ENCODE measurements at regions not wholly inside any gene's neighbourhood (a gene's known extent, or its start where the extent isn't known, plus 50 kb on each side); places are given as distances from the start of the nearest gene placed in this dataset.

- TF ChIP-seq EZH2 (IDR thresholded peaks at IDR 0.05): no peak
- no peak for TF ChIP-seq FOXP2 (optimal IDR thresholded peaks at IDR 0.05; ENCODE audit: control extremely low read depth, extremely low read length, insufficient read depth)
- no peak for TF ChIP-seq POLR2AphosphoS5 (IDR thresholded peaks at IDR 0.05; ENCODE audit: borderline replicate concordance, low read depth, low read length)
- no peak overlapping the region for H3K4me3 ChIP-seq
- H3K27ac ChIP-seq: no peak overlapping the region
- H3K36me3 ChIP-seq (ENCODE audit: insufficient read depth, low read length): no peaks in the 10 kb centered on the region
- no peak for DNase-seq (ENCODE audit: low read depth, low spot score)
- H3K9ac ChIP-seq (ENCODE audit: insufficient read length): no peak overlapping the region
- H3K9me3 ChIP-seq (ENCODE audit: low read depth, low read length): no peaks in the 10 kb centered on the region
These were observed 1113.4 kb upstream of the MIR17HG start for GRCh38 chr13:90233933-90234672.

GRCh38 chr13:90237852-90238251 is 1109.6 kb upstream of the MIR17HG start:
- TF ChIP-seq EZH2 (IDR thresholded peaks at IDR 0.05): no peak
- no peak for TF ChIP-seq POLR2AphosphoS5 (IDR thresholded peaks at IDR 0.05; ENCODE audit: borderline replicate concordance, low read depth, low read length)
- TF ChIP-seq FOXP2 (optimal IDR thresholded peaks at IDR 0.05; ENCODE audit: control extremely low read depth, extremely low read length, insufficient read depth): no peak
- Histone ChIP-seq H3K9me3 (ENCODE audit: low read depth, low read length) (no peaks in the 10 kb centered on the region), H3K9ac (ENCODE audit: insufficient read length) (no peak overlapping the region), H3K27ac (no peak overlapping the region), H3K36me3 (ENCODE audit: insufficient read depth, low read length) (no peaks in the 10 kb centered on the region), H3K4me3 (no peak overlapping the region)
- DNase-seq (ENCODE audit: low read depth, low spot score): no peak

GRCh38 chr13:90238413-90238812 is 1109.1 kb upstream of the MIR17HG start:
- H3K36me3 ChIP-seq (ENCODE audit: insufficient read depth, low read length): no peaks in the 10 kb centered on the region
- H3K9me3 ChIP-seq (ENCODE audit: low read depth, low read length): no peaks in the 10 kb centered on the region
- H3K27ac ChIP-seq: no peak overlapping the region
- no peak for DNase-seq (ENCODE audit: low read depth, low spot score)
- no peak overlapping the region for H3K9ac ChIP-seq (ENCODE audit: insufficient read length)
- no peak for TF ChIP-seq POLR2AphosphoS5 (IDR thresholded peaks at IDR 0.05; ENCODE audit: borderline replicate concordance, low read depth, low read length)
- TF ChIP-seq FOXP2 (optimal IDR thresholded peaks at IDR 0.05; ENCODE audit: control extremely low read depth, extremely low read length, insufficient read depth): no peak
- TF ChIP-seq EZH2 (IDR thresholded peaks at IDR 0.05): no peak
- H3K4me3 ChIP-seq: no peak overlapping the region

GRCh38 chr13:90239130-90239529 is 1108.4 kb upstream of the MIR17HG start:
- no peak for TF ChIP-seq EZH2 (IDR thresholded peaks at IDR 0.05)
- TF ChIP-seq FOXP2 (optimal IDR thresholded peaks at IDR 0.05; ENCODE audit: control extremely low read depth, extremely low read length, insufficient read depth): no peak
- TF ChIP-seq POLR2AphosphoS5 (IDR thresholded peaks at IDR 0.05; ENCODE audit: borderline replicate concordance, low read depth, low read length): no peak
- Histone ChIP-seq H3K4me3 (no peak overlapping the region), H3K9ac (ENCODE audit: insufficient read length) (no peak overlapping the region), H3K27ac (no peak overlapping the region), H3K36me3 (ENCODE audit: insufficient read depth, low read length) (no peaks in the 10 kb centered on the region), H3K9me3 (ENCODE audit: low read depth, low read length) (no peaks in the 10 kb centered on the region)
- no peak for DNase-seq (ENCODE audit: low read depth, low spot score)

- no peak for DNase-seq (ENCODE audit: low read depth, low spot score)
- no peaks in the 10 kb centered on the region for H3K36me3 ChIP-seq (ENCODE audit: insufficient read depth, low read length)
These were observed 1101.5 kb upstream of the MIR17HG start for GRCh38 chr13:90246005-90246404.

GRCh38 chr13:90246687-90247345 is 1100.7 kb upstream of the MIR17HG start:
- Histone ChIP-seq H3K4me3 (no peak overlapping the region), H3K9me3 (ENCODE audit: low read depth, low read length) (no peaks in the 10 kb centered on the region; the same call in 1 of the 2 replicates), H3K27ac (0 out of 2 replicates have a peak overlapping the region, but pooled peaks have one; percentile 36), H3K36me3 (ENCODE audit: insufficient read depth, low read length) (no peaks in the 10 kb centered on the region), H3K9ac (ENCODE audit: insufficient read length) (no peak overlapping the region)
- TF ChIP-seq POLR2AphosphoS5 (IDR thresholded peaks at IDR 0.05; ENCODE audit: borderline replicate concordance, low read depth, low read length) (no peak), FOXP2 (optimal IDR thresholded peaks at IDR 0.05; ENCODE audit: control extremely low read depth, extremely low read length, insufficient read depth) (no peak), EZH2 (IDR thresholded peaks at IDR 0.05) (no peak)
- DNase-seq (ENCODE audit: low read depth, low spot score): no peak

More at GRCh38 chr13:90246005-90246404, 1101.5 kb upstream of the MIR17HG start:
- Histone ChIP-seq H3K27ac (no peak overlapping the region), H3K4me3 (no peak overlapping the region), H3K9ac (ENCODE audit: insufficient read length) (no peak overlapping the region), H3K9me3 (ENCODE audit: low read depth, low read length) (no peaks in the 10 kb centered on the region; the same call in 1 of the 2 replicates)
- no peak for TF ChIP-seq FOXP2 (optimal IDR thresholded peaks at IDR 0.05; ENCODE audit: control extremely low read depth, extremely low read length, insufficient read depth)
- no peak for TF ChIP-seq EZH2 (IDR thresholded peaks at IDR 0.05)

- no peak for TF ChIP-seq FOXP2 (optimal IDR thresholded peaks at IDR 0.05; ENCODE audit: control extremely low read depth, extremely low read length, insufficient read depth)
- TF ChIP-seq EZH2 (IDR thresholded peaks at IDR 0.05): no peak
- TF ChIP-seq POLR2AphosphoS5 (IDR thresholded peaks at IDR 0.05; ENCODE audit: borderline replicate concordance, low read depth, low read length): no peak
- DNase-seq (ENCODE audit: low read depth, low spot score): no peak
- no peak overlapping the region for H3K27ac ChIP-seq
- no peak overlapping the region for H3K4me3 ChIP-seq
- no peaks in the 10 kb centered on the region; the same call in 1 of the 2 replicates for H3K9me3 ChIP-seq (ENCODE audit: low read depth, low read length)
- no peak overlapping the region for H3K9ac ChIP-seq (ENCODE audit: insufficient read length)
- no peaks in the 10 kb centered on the region for H3K36me3 ChIP-seq (ENCODE audit: insufficient read depth, low read length)
These were observed 1093.7 kb upstream of the MIR17HG start for GRCh38 chr13:90253806-90254205.

- Histone ChIP-seq H3K36me3 (ENCODE audit: insufficient read depth, low read length) (no peaks in the 10 kb centered on the region), H3K9ac (ENCODE audit: insufficient read length) (no peak overlapping the region), H3K9me3 (ENCODE audit: low read depth, low read length) (no peaks in the 10 kb centered on the region; the same call in 1 of the 2 replicates), H3K4me3 (no peak overlapping the region), H3K27ac (no peak overlapping the region)
- DNase-seq (ENCODE audit: low read depth, low spot score): no peak
- no peak for TF ChIP-seq POLR2AphosphoS5 (IDR thresholded peaks at IDR 0.05; ENCODE audit: borderline replicate concordance, low read depth, low read length)
- TF ChIP-seq EZH2 (IDR thresholded peaks at IDR 0.05): no peak
- TF ChIP-seq FOXP2 (optimal IDR thresholded peaks at IDR 0.05; ENCODE audit: control extremely low read depth, extremely low read length, insufficient read depth): no peak
These were observed 1093.0 kb upstream of the MIR17HG start for GRCh38 chr13:90254437-90254836.
